ENCODE measurements at regions not wholly inside any gene's neighbourhood (a gene's known extent, or its start where the extent isn't known, plus 50 kb on each side); places are given as distances from the start of the nearest gene placed in this dataset.

GRCh38 chr16:73369851-73370250 is 321.9 kb upstream of the ZFHX3 start:
- no peak for TF ChIP-seq HDGF (IDR thresholded peaks at IDR 0.05; ENCODE audit: borderline replicate concordance)
- TF ChIP-seq CTBP1 (IDR thresholded peaks at IDR 0.05; ENCODE audit: borderline replicate concordance), result no peak
- TF ChIP-seq, protein P1, sequence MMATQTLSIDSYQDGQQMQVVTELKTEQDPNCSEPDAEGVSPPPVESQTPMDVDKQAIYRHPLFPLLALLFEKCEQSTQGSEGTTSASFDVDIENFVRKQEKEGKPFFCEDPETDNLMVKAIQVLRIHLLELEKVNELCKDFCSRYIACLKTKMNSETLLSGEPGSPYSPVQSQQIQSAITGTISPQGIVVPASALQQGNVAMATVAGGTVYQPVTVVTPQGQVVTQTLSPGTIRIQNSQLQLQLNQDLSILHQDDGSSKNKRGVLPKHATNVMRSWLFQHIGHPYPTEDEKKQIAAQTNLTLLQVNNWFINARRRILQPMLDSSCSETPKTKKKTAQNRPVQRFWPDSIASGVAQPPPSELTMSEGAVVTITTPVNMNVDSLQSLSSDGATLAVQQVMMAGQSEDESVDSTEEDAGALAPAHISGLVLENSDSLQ (IDR thresholded peaks at IDR 0.05), result no peak
- no peak for TF ChIP-seq SP1 (IDR thresholded peaks at IDR 0.05)
- no peak for TF ChIP-seq TARDBP (IDR thresholded peaks at IDR 0.05)
- TF ChIP-seq SUZ12 (IDR thresholded peaks at IDR 0.05), result no peak
- TF ChIP-seq FOXM1 (IDR thresholded peaks at IDR 0.05; ENCODE audit: borderline replicate concordance), result no peak

Measured in HEK293T (cell line).